ENCODE measurements at regions not wholly inside any gene's neighbourhood (a gene's known extent, or its start where the extent isn't known, plus 50 kb on each side); places are given as distances from the start of the nearest gene placed in this dataset.

- H3K27ac Mint-ChIP-seq = no peak overlapping the region
- H3K9me3 Mint-ChIP-seq (ENCODE audit: low read depth) = peaks cover 23% of the 10 kb centered on the region
- peaks cover 8% of the 10 kb centered on the region for H3K27me3 Mint-ChIP-seq
- H3K4me3 Mint-ChIP-seq = no peak overlapping the region
- no peaks in the 10 kb centered on the region for H3K4me1 Mint-ChIP-seq (ENCODE audit: low read depth)
- H3K36me3 Mint-ChIP-seq = peaks cover 6% of the 10 kb centered on the region
Measured at GRCh38 chr5:144076521-144077083, 93.9 kb downstream of the YIPF5 start.

DNA sequence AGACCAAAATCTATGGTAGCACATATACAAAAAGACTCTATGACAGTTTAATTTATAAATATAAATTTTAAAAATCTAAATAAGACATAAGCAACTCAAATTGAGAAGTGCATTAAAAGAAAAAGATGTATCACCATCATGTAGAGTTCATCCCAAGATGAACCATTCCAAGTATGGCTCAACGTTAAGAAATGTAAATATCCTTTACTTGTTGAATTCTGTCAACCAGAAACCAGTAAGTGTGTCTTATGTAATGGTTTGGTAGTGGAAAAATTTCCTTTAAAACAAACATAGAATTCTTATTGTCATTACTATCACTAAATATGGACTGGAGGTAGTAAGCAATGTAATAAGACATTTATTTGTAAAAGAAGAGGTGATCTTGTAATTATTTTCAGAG, 87.3 kb downstream of the YIPF5 start:
- no peaks in the 10 kb centered on the region for H3K27me3 Mint-ChIP-seq
- no peak overlapping the region for H3K4me3 Mint-ChIP-seq
- no peaks in the 10 kb centered on the region for H3K4me1 Mint-ChIP-seq (ENCODE audit: low read depth)
- H3K36me3 Mint-ChIP-seq = peaks cover 2% of the 10 kb centered on the region
- no peak overlapping the region for H3K27ac Mint-ChIP-seq
- peaks cover 10% of the 10 kb centered on the region for H3K9me3 Mint-ChIP-seq (ENCODE audit: low read depth)

DNA sequence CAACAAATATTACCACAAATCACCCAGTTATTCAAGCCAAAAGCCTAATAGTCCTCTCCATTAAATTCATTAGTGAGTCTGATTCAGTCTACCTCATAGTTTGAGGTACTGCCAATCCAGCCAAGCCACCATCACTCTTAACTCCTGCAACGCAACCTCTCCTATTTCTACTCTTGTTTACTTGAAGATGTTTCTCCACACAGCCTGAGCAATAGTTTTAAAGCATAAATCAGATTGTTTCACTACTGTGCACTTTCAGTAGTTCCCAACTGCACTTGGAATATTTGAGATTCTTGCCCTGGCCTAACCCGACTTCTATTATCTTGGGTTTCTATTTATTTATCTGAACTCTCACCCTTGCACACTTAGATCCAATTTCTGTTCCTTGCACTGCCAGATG, 85.5 kb downstream of the YIPF5 start:
- no peaks in the 10 kb centered on the region for H3K27me3 Mint-ChIP-seq
- H3K4me3 Mint-ChIP-seq = no peak overlapping the region
- H3K27ac Mint-ChIP-seq = no peak overlapping the region
- peaks cover 10% of the 10 kb centered on the region for H3K9me3 Mint-ChIP-seq (ENCODE audit: low read depth)
- H3K36me3 Mint-ChIP-seq = peaks cover 2% of the 10 kb centered on the region
- no peaks in the 10 kb centered on the region for H3K4me1 Mint-ChIP-seq (ENCODE audit: low read depth)

- H3K27me3 Mint-ChIP-seq = no peaks in the 10 kb centered on the region
- peaks cover 2% of the 10 kb centered on the region for H3K36me3 Mint-ChIP-seq
- H3K4me3 Mint-ChIP-seq = no peak overlapping the region
- no peak overlapping the region for H3K27ac Mint-ChIP-seq
- no peaks in the 10 kb centered on the region for H3K4me1 Mint-ChIP-seq (ENCODE audit: low read depth)
- H3K9me3 Mint-ChIP-seq (ENCODE audit: low read depth) = peaks cover 9% of the 10 kb centered on the region
Measured at GRCh38 chr5:144085381-144085780, 85.1 kb downstream of the YIPF5 start.

- no peaks in the 10 kb centered on the region for H3K36me3 Mint-ChIP-seq
- H3K4me1 Mint-ChIP-seq (ENCODE audit: low read depth) = no peaks in the 10 kb centered on the region
- H3K27me3 Mint-ChIP-seq = no peaks in the 10 kb centered on the region
- H3K9me3 Mint-ChIP-seq (ENCODE audit: low read depth) = no peaks in the 10 kb centered on the region
- no peak overlapping the region for H3K27ac Mint-ChIP-seq
- no peak overlapping the region for H3K4me3 Mint-ChIP-seq
Measured at GRCh38 chr5:144086295-144086694, 84.2 kb downstream of the YIPF5 start.

DNA sequence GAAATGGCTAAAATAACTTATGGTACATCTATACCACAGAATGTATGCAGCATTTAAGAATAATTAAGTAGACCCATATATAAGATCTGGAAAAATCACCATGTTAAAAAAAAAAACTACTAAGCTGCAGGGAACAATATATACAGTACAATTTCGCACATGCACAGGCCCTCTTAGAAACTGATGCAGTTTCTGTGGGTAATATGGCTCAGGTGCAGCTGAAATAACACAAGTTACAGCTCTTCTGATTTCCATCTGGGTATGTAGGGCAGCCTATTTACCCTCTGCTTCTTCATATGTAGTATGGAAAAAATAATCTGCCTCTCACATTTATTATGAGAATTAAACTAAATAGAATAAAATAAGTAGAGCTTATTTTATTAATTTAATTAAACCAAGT, 82.9 kb downstream of the YIPF5 start:
- H3K36me3 Mint-ChIP-seq = no peaks in the 10 kb centered on the region
- no peaks in the 10 kb centered on the region for H3K9me3 Mint-ChIP-seq (ENCODE audit: low read depth)
- H3K27me3 Mint-ChIP-seq = no peaks in the 10 kb centered on the region
- H3K4me3 Mint-ChIP-seq = no peak overlapping the region
- H3K4me1 Mint-ChIP-seq (ENCODE audit: low read depth) = no peaks in the 10 kb centered on the region
- H3K27ac Mint-ChIP-seq = no peak overlapping the region

DNA sequence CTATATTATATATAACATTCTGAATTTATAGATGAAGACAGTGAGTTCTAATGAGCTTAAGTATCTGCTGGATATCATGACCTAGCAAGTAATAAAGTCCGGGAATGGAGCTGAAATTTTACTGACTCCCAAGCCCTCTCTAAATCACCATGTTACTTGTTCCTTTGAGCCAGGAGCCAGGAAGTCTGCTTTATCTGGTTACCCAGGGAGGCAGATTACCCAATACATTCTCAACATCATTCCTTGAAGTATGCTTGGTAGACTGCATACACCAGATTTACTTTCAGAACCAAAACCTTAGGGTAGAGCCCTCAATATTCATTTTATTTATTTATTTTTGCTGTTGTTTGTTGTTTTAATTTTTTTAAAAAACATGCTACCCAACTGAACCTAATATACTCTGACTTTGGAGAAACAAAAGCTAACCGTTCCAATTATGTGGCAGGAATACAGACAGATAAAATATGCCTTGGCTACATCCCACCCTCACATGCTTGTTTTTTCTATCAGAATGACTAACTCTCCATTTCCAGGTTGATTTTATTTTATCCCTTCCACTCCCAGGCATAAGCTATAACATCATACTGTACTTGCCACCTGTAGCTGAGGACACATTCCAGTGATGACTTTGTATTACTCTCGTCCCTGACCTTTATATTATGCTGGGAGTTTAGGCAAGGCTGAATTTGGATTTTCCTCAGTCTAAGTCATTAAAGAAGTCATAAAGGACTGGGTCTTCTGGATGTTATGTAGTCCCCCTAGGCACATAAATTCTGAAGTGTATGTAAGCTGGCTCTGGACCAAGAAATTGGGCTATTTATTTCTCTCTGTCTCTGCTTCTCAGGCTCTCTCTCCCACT, 82.0 kb downstream of the YIPF5 start:
- Mint-ChIP-seq H3K27ac (no peak overlapping the region), H3K9me3 (ENCODE audit: low read depth) (no peaks in the 10 kb centered on the region), H3K27me3 (no peaks in the 10 kb centered on the region), H3K4me1 (ENCODE audit: low read depth) (no peaks in the 10 kb centered on the region), H3K36me3 (no peaks in the 10 kb centered on the region), H3K4me3 (no peak overlapping the region)

DNA sequence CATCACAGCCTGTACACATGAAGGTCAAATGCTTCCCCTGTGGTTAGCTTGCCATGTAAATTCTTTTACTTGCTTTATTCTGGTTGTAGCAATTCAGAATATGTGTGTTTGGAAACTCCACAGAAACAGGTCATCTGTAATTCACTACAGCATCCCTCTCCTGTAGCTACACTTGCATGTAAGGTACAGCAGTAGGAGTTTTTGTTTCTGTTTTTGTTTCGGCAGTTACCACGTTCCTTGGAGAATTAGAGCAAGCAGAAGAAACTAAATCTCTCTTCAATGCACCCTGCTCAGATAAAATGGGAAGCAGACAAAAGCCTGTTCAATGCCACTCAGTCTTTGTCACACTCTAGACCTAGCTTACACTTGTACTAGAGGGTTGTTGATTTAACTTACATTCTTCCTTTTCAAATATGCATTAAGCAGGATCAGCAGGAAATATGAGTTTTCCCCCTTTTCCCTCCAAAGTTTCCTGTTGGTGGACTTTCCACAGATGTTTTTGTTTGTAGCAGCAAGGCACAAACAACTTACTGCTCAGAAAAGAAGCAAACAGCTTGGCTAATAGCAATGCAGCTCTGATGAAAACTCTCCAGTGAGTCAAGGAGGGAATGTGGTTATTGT, 80.9 kb downstream of the YIPF5 start:
- peaks cover 2% of the 10 kb centered on the region for H3K36me3 Mint-ChIP-seq

GRCh38 chr5:144092508-144092907, 78.0 kb downstream of the YIPF5 start:
- Mint-ChIP-seq H3K4me3 (no peak overlapping the region), H3K27ac (no peak overlapping the region), H3K27me3 (no peaks in the 10 kb centered on the region), H3K4me1 (ENCODE audit: low read depth) (peaks cover 5% of the 10 kb centered on the region), H3K36me3 (peaks cover 5% of the 10 kb centered on the region), H3K9me3 (ENCODE audit: low read depth) (peaks cover 8% of the 10 kb centered on the region)

More for the DNA sequence above, 80.9 kb downstream of the YIPF5 start:
- Mint-ChIP-seq H3K27me3 (no peaks in the 10 kb centered on the region), H3K9me3 (ENCODE audit: low read depth) (no peaks in the 10 kb centered on the region), H3K4me3 (no peak overlapping the region), H3K4me1 (ENCODE audit: low read depth) (peaks cover 5% of the 10 kb centered on the region), H3K27ac (no peak overlapping the region)

GRCh38 chr5:144093400-144093799, 77.1 kb downstream of the YIPF5 start:
- Mint-ChIP-seq H3K27me3 (peaks cover 2% of the 10 kb centered on the region), H3K36me3 (peaks cover 5% of the 10 kb centered on the region), H3K9me3 (ENCODE audit: low read depth) (peaks cover 11% of the 10 kb centered on the region), H3K27ac (no peak overlapping the region), H3K4me3 (no peak overlapping the region), H3K4me1 (ENCODE audit: low read depth) (peaks cover 5% of the 10 kb centered on the region)

- Mint-ChIP-seq H3K4me3 (no peak overlapping the region), H3K9me3 (ENCODE audit: low read depth) (peaks cover 11% of the 10 kb centered on the region), H3K27me3 (peaks cover 2% of the 10 kb centered on the region), H3K36me3 (peaks cover 5% of the 10 kb centered on the region), H3K27ac (no peak overlapping the region), H3K4me1 (ENCODE audit: low read depth) (peaks cover 5% of the 10 kb centered on the region)
Measured at GRCh38 chr5:144093868-144094267, 76.6 kb downstream of the YIPF5 start.

DNA sequence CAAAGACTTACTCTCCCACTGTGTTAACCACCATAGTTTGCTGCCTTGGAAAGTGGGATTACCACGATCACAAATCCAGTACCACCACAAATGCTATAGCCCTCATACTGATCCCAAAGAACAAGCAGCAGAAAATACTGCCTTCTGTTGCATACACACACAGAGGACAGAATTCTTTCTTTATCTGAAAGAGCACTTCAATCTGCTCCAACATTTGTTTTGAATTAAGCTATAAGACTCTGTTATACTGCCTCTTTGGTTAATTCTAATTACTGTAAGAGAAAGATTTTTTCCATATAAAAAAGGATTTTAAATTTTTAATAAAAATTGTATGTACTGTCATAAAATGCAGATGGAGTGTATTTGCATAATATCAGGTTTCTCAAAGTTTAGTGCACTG, 69.8 kb downstream of the YIPF5 start:
- Mint-ChIP-seq H3K4me1 (ENCODE audit: low read depth) (no peaks in the 10 kb centered on the region), H3K4me3 (no peak overlapping the region), H3K36me3 (no peaks in the 10 kb centered on the region), H3K9me3 (ENCODE audit: low read depth) (peaks cover 4% of the 10 kb centered on the region), H3K27me3 (peaks cover 2% of the 10 kb centered on the region), H3K27ac (no peak overlapping the region)

DNA sequence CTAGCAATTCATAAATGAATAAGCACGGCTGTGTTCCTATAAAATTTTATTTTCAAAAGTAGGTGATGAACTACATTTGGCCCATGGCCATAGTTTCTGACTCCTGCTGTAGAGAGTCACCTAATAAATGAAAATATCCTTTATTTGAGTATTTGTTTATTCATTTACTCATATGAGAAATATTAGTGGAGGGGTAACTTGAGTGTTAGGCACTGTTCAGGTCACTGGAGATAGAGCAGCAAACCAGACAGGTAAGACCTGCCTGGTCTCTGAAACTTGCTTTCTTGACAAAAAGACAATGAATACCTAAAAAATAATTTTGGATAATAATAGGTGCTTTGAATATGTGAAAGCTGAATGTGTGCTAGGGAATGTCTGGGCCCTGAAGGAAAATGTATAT, 68.8 kb downstream of the YIPF5 start:
- H3K36me3 Mint-ChIP-seq = no peaks in the 10 kb centered on the region

DNA sequence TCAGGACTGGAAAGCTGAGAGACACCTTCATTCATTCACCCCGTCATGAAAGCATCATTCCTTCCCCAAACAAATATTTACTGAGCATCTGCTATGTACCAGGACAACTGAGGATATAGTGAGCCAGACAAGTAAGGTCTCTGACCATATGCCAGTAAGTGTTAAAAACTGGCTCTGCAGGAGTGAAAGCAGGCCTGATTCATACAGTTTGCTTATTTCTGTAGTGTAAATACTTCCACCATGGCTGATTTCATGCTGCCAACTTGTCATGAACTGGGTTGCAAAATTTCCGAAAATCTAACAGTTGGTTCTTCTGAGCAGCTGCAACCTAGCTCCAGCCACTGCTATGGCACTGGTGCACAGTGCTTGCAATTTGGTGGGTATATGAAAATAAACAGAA, 68.1 kb downstream of the YIPF5 start:
- H3K27ac Mint-ChIP-seq = no peak overlapping the region
- H3K36me3 Mint-ChIP-seq = no peaks in the 10 kb centered on the region
- H3K9me3 Mint-ChIP-seq (ENCODE audit: low read depth) = peaks cover 3% of the 10 kb centered on the region
- H3K27me3 Mint-ChIP-seq = peaks cover 2% of the 10 kb centered on the region
- no peaks in the 10 kb centered on the region for H3K4me1 Mint-ChIP-seq (ENCODE audit: low read depth)
- H3K4me3 Mint-ChIP-seq = no peak overlapping the region

More for the DNA sequence above, 68.8 kb downstream of the YIPF5 start:
- Mint-ChIP-seq H3K9me3 (ENCODE audit: low read depth) (peaks cover 3% of the 10 kb centered on the region), H3K27me3 (peaks cover 2% of the 10 kb centered on the region), H3K27ac (no peak overlapping the region), H3K4me3 (no peak overlapping the region), H3K4me1 (ENCODE audit: low read depth) (no peaks in the 10 kb centered on the region)

DNA sequence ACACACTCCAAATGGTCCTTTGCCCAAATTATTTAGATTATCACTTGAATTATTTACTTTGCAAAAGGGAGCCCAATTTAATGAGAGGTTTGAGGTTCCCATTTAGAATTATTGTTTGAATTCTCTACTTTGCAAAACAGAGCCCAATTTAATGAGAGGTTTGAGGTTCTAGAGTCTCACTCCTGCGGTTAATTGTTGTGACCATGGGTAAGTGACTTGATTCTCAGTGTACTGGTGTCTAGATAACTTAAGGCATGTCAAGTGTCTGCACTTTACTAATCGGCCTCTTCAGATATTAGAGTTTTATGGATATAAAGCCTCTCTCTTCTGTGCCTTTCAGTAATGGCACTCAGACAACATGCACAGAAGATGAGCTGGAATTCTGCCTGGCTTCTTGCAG, 67.5 kb downstream of the YIPF5 start:
- Mint-ChIP-seq H3K4me3 (no peak overlapping the region), H3K36me3 (no peaks in the 10 kb centered on the region), H3K4me1 (ENCODE audit: low read depth) (no peaks in the 10 kb centered on the region), H3K9me3 (ENCODE audit: low read depth) (no peaks in the 10 kb centered on the region), H3K27me3 (no peaks in the 10 kb centered on the region), H3K27ac (no peak overlapping the region)
